ENCODE measurements at regions not wholly inside any gene's neighbourhood (a gene's known extent, or its start where the extent isn't known, plus 50 kb on each side); places are given as distances from the start of the nearest gene placed in this dataset.

DNA sequence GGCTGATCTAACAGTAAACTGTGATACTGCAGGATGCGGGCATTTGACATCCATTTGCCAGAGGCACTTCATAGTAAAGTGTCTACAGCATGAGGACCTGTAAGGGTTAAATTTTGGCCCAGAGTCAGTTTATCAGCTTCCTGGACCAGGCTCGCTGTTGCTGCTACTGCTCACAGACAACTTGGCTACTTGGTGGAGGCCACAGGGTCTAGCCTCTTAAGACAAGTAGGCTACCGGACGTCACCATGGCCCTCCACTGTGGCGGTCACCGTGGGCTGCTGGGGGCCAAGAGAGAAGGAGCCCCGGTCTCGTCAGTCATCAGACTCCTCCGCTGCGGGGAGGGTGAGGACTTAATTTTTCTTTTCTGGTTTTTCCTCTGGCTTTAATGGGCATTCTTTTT is 117.3 kb upstream of the PZP start (continued):
- no peak for TF ChIP-seq RFX5 (IDR thresholded peaks at IDR 0.05; ENCODE audit: borderline replicate concordance, low read depth, low read length)
- TF ChIP-seq CEBPB (IDR thresholded peaks at IDR 0.05; ENCODE audit: low read depth, low read length): no peak
- TF ChIP-seq EZH2 (IDR thresholded peaks at IDR 0.05; ENCODE audit: low read depth, low read length, severe bottlenecking): no peak
